ENCODE measurements at regions not wholly inside any gene's neighbourhood (a gene's known extent, or its start where the extent isn't known, plus 50 kb on each side); places are given as distances from the start of the nearest gene placed in this dataset.

DNA sequence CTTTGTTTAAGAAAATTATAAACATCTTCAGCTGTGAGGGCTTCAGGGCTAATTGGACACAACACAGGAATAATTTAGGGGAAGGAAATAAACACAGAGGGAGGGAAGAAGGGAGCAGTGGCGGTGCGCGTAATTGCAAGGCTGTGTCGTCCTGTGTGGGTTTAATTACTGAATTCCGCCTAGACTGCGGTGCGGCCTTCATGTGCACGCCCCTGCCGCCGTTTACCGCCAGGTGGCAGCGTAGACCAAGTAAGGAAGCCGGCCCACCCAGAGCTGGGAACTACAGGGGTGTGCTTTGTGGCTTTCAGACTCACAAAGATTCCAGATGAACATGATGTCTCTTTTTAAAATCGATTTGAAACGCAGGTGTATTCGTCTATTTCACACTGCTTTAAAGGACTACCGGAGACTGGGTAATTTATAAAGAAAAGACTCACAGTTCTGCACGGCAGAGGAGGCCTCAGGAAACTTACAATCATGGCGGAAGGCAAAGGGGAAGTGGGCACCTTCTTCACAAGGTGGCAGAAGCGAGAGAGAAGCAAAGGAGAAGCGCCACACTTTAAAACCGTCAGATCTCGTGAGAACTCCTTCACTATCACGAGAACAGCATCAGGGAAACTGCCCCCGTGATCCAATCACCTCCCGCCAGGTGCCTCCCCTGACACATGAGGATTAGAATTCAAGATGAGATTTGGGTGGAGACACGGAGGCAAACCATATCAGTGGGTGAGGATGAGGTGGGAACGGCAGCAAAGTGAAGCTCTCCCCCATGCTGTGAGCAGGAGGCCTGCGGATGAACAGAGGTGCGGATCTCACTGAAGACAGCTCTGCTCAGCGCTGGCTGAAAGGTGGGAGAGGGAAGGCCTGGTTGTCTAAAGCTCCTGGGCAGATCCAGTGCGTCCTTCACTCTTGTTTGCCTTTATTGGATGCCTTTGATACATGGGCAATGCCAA lies 222.0 kb upstream of the PDE10A start:
- Mint-ChIP-seq H3K27me3 (ENCODE audit: low read depth in 3 of 3) (peaks cover 0 to 2% (median under 1%) of the 10 kb centered on the region in 3 donors), H3K27ac (no peak overlapping the region), H3K9me3 (peaks cover 0 to 5% (median 2%) of the 10 kb centered on the region in 7 donors), H3K4me3 (no peak overlapping the region), H3K36me3 (no peaks in the 10 kb centered on the region), H3K4me1 (peaks cover 3% of the 10 kb centered on the region)
- Histone ChIP-seq H3K36me3 (replicated peaks in 1 of 2; ENCODE audit: control insufficient read depth in 1 of 2, insufficient read depth in 2 of 2, low read length in 2 of 2) (no peaks in the 10 kb centered on the region), H3K4me1 (ENCODE audit: control insufficient read depth in 1 of 2, insufficient read depth in 2 of 2, low read length in 2 of 2) (no peaks in the 10 kb centered on the region), H3K27ac (ENCODE audit: low read depth in 1 of 2, low read length in 2 of 2) (no peak overlapping the region), H3K9me3 (replicated peaks in 1 of 2; ENCODE audit: control insufficient read depth in 1 of 2, insufficient read depth in 1 of 2, low read length in 2 of 2) (no peaks in the 10 kb centered on the region), H3K9ac (ENCODE audit: insufficient read depth, low read length, poor library complexity, severe bottlenecking) (no peak overlapping the region), H4K20me1 (ENCODE audit: insufficient read depth, low read length) (no peaks in the 10 kb centered on the region), H2AFZ (ENCODE audit: insufficient read depth, low read depth, low read length, poor library complexity, severe bottlenecking) (no peak overlapping the region), H3K27me3 (ENCODE audit: control insufficient read depth in 2 of 2, insufficient read depth in 2 of 2, low read length in 2 of 2) (no peaks in the 10 kb centered on the region), H3K4me3 (replicated peaks in 1 of 3; ENCODE audit: low read depth in 2 of 3, low read length in 3 of 3) (no peak overlapping the region), H3K4me2 (replicated peaks; ENCODE audit: extremely low read depth, low read length, poor library complexity, severe bottlenecking) (no peak overlapping the region), H3K79me2 (ENCODE audit: insufficient read depth, low read length) (no peaks in the 10 kb centered on the region)
- intact Hi-C loops (cut with micrococcal nuclease), result no loop called here
- TF ChIP-seq, protein P1, sequence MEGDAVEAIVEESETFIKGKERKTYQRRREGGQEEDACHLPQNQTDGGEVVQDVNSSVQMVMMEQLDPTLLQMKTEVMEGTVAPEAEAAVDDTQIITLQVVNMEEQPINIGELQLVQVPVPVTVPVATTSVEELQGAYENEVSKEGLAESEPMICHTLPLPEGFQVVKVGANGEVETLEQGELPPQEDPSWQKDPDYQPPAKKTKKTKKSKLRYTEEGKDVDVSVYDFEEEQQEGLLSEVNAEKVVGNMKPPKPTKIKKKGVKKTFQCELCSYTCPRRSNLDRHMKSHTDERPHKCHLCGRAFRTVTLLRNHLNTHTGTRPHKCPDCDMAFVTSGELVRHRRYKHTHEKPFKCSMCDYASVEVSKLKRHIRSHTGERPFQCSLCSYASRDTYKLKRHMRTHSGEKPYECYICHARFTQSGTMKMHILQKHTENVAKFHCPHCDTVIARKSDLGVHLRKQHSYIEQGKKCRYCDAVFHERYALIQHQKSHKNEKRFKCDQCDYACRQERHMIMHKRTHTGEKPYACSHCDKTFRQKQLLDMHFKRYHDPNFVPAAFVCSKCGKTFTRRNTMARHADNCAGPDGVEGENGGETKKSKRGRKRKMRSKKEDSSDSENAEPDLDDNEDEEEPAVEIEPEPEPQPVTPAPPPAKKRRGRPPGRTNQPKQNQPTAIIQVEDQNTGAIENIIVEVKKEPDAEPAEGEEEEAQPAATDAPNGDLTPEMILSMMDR (IDR thresholded peaks at IDR 0.05), result peak; percentile 56
- WGBS (ENCODE audit: insufficient coverage), result 25% methylated on average over 28 of the region's 32 CpGs
- DNase-seq, result peak in 1 of 3 donors; percentile 5

DNA sequence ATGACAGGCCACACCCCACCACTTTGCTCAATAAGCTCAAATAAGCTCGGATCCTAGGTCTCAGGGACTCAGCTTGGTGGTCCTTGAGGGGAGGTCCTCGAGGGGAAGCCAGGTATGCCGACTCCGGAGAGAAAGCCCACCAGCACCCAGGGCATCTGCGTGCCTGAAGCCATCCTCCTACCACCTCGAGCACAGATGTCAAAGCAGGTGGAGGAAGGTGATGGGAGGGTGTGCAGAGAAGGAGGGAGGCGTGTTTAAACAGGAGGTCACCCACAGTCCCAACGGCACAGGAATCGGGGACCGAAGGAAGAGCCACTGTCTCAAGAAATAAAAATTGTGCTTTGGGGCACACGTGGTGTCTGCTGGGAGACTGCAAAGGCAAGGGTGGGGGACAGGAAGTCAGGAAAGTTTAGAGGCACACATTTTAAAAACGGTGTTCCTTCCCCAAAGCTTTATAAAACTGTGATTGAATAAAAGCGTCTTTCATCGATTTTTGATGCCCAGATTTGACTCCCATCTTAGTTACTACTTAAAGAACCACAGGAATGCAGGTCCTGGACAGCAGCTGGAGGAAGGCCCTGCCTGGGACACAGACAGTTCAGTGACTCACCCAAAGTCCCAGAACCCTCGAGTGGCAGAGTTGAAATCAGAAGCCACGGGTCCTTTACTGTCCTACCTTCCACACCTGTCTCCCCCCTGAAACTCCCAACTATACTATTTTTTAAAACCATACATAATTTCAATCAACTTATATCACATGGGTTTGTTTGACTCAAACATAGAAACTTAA lies 221.0 kb upstream of the PDE10A start:
- Histone ChIP-seq H3K27me3 (ENCODE audit: control insufficient read depth in 2 of 2, insufficient read depth in 2 of 2, low read length in 2 of 2) (no peaks in the 10 kb centered on the region), H3K27ac (ENCODE audit: low read depth in 1 of 2, low read length in 2 of 2) (no peak overlapping the region), H3K9ac (ENCODE audit: insufficient read depth, low read length, poor library complexity, severe bottlenecking) (no peak overlapping the region), H3K4me2 (replicated peaks; ENCODE audit: extremely low read depth, low read length, poor library complexity, severe bottlenecking) (no peak overlapping the region), H3K4me1 (ENCODE audit: control insufficient read depth in 1 of 2, insufficient read depth in 2 of 2, low read length in 2 of 2) (no peaks in the 10 kb centered on the region), H3K9me3 (replicated peaks in 1 of 2; ENCODE audit: control insufficient read depth in 1 of 2, insufficient read depth in 1 of 2, low read length in 2 of 2) (no peaks in the 10 kb centered on the region), H3K79me2 (ENCODE audit: insufficient read depth, low read length) (no peaks in the 10 kb centered on the region), H3K36me3 (replicated peaks in 1 of 2; ENCODE audit: control insufficient read depth in 1 of 2, insufficient read depth in 2 of 2, low read length in 2 of 2) (no peaks in the 10 kb centered on the region), H4K20me1 (ENCODE audit: insufficient read depth, low read length) (no peaks in the 10 kb centered on the region), H3K4me3 (replicated peaks in 1 of 3; ENCODE audit: low read depth in 2 of 3, low read length in 3 of 3) (no peak overlapping the region), H2AFZ (ENCODE audit: insufficient read depth, low read depth, low read length, poor library complexity, severe bottlenecking) (no peak overlapping the region)
- Mint-ChIP-seq H3K36me3 (no peaks in the 10 kb centered on the region), H3K4me3 (no peak overlapping the region), H3K4me1 (peaks cover 3% of the 10 kb centered on the region), H3K27ac (no peak overlapping the region), H3K27me3 (ENCODE audit: low read depth in 3 of 3) (peaks cover 0 to 2% (median 2%) of the 10 kb centered on the region in 3 donors), H3K9me3 (peaks cover 0 to 5% (median 2%) of the 10 kb centered on the region in 7 donors)
- DNase-seq, result no peak
- WGBS (ENCODE audit: insufficient coverage), result 82% methylated on average over 13 of the region's 16 CpGs
- intact Hi-C loops (cut with micrococcal nuclease), result no loop called here
- TF ChIP-seq, protein P1 (IDR thresholded peaks at IDR 0.05), result no peak
